Smooth muscle cell (in vitro differentiated cells): ENCODE measurements at regions not wholly inside any gene's neighbourhood (a gene's known extent, or its start where the extent isn't known, plus 50 kb on each side); places are given as distances from the start of the nearest gene placed in this dataset.
A peak's percentile ranks its signal among the peaks of the same experiment; 100 is the strongest.

Experiments
- DNase-seq: peaks from one replicate; lab custom pipeline; 2025; ENCODE audit not compliant: unreplicated experiment; lab: John Stamatoyannopoulos, UW
- H2AFZ ChIP-seq: fragments of 200-600 bp; sonication (generic); 2 replicates; pipeline ENCODE4 v1.6.0; 2016; ENCODE audit warnings: antibody characterized with exemption, low read depth, mild to moderate bottlenecking
- H3F3A ChIP-seq: fragments of 200-600 bp; sonication (generic); 2 replicates; pipeline ENCODE4 v1.6.0; 2017; ENCODE audit warnings: antibody characterized with exemption, low read depth
- H3K27ac ChIP-seq: fragments of 200-600 bp; sonication (generic); 2 replicates; pipeline ENCODE4 v1.5.1; 2016; ENCODE audit warnings: low read depth, mild to moderate bottlenecking
- H3K27me3 ChIP-seq: fragments of 200-600 bp; sonication (generic); 2 replicates; pipeline ENCODE4 v1.6.1; 2016; ENCODE audit warnings: low read depth, mild to moderate bottlenecking
- H3K36me3 ChIP-seq: fragments of 200-600 bp; sonication (generic); 2 replicates; pipeline ENCODE4 v1.5.1; 2016; ENCODE audit warnings: low read depth
- H3K4me1 ChIP-seq: fragments of 200-600 bp; sonication (generic); 2 replicates; pipeline ENCODE4 v1.5.1; 2016; ENCODE audit warnings: low read depth
- H3K4me2 ChIP-seq: fragments of 200-600 bp; sonication (generic); 2 replicates; pipeline ENCODE4 v1.6.0; 2016; ENCODE audit warnings: mild to moderate bottlenecking
- H3K4me3 ChIP-seq: fragments of 200-600 bp; sonication (generic); 2 replicates; pipeline ENCODE4 v1.5.1; 2016; ENCODE audit warnings: mild to moderate bottlenecking
- H3K79me2 ChIP-seq: fragments of 200-600 bp; sonication (generic); 2 replicates; pipeline ENCODE4 v1.6.0; 2016; ENCODE audit warnings: low read depth, mild to moderate bottlenecking
- H3K9ac ChIP-seq: fragments of 200-600 bp; sonication (generic); 2 replicates; pipeline ENCODE4 v1.6.0; 2016; ENCODE audit warnings: low read depth
- H3K9me3 ChIP-seq: fragments of 200-600 bp; sonication (generic); replicated peaks from 2 replicates; pipeline ENCODE4 v1.5.1; 2016; ENCODE audit warnings: low read depth
- H4K20me1 ChIP-seq: fragments of 200-600 bp; sonication (generic); 2 replicates; pipeline ENCODE4 v1.6.0; 2016; ENCODE audit warnings: low read depth
- WGBS: methylation state at CpG from one replicate; pipeline ENCODE4 v1.1.7; 2016; ENCODE audit warnings: low lambda C conversion rate; 5-methylcytosine and 5-hydroxymethylcytosine counted together
- TF ChIP-seq, protein P1 (sequence below): fragments of 200-600 bp; sonication (generic); IDR thresholded peaks from 2 replicates; pipeline ENCODE4 v1.5.1; 2017; ENCODE audit warnings: borderline replicate concordance, mild to moderate bottlenecking, antibody characterized with exemption; ENCODE audit not compliant: insufficient read depth, poor library complexity, severe bottlenecking

DNA sequence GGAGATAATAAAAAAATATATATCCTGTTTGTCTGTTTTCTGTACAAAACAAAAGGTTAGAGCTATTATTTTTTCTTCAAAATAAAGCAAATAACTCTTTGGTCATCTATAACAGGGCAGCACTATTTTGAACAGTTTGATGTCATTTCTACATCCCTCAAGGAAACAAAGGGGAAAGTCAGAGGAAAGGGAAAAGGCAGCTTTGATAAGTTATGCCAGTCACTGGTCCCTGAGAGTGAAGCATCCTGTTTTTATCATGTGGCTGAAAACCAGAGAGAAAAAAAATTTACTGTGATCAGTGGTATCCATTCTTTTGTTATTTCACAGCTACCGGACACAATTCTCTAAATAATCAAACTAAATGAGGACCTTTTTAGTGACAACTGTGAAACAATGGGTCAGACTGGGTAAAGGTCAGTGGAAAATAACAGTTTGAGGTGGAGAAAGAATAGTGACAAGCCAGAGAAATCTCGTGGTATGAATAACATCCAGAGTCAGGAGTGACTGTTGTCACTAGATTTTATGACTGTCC, 356.0 kb downstream of the HDGFL1 start:
- Histone ChIP-seq H3K27me3 (no peaks in the 10 kb centered on the region), H3K36me3 (no peaks in the 10 kb centered on the region), H2AFZ (no peak overlapping the region), H3F3A (no peaks in the 10 kb centered on the region), H4K20me1 (no peaks in the 10 kb centered on the region), H3K4me2 (no peak overlapping the region), H3K4me1 (peaks cover 5% of the 10 kb centered on the region), H3K79me2 (no peaks in the 10 kb centered on the region), H3K9ac (no peak overlapping the region), H3K4me3 (no peak overlapping the region), H3K27ac (no peak overlapping the region), H3K9me3 (no peaks in the 10 kb centered on the region)
- WGBS: 67% methylated on average over 2 of the region's 2 CpGs
- no peak for DNase-seq
- TF ChIP-seq, protein P1, sequence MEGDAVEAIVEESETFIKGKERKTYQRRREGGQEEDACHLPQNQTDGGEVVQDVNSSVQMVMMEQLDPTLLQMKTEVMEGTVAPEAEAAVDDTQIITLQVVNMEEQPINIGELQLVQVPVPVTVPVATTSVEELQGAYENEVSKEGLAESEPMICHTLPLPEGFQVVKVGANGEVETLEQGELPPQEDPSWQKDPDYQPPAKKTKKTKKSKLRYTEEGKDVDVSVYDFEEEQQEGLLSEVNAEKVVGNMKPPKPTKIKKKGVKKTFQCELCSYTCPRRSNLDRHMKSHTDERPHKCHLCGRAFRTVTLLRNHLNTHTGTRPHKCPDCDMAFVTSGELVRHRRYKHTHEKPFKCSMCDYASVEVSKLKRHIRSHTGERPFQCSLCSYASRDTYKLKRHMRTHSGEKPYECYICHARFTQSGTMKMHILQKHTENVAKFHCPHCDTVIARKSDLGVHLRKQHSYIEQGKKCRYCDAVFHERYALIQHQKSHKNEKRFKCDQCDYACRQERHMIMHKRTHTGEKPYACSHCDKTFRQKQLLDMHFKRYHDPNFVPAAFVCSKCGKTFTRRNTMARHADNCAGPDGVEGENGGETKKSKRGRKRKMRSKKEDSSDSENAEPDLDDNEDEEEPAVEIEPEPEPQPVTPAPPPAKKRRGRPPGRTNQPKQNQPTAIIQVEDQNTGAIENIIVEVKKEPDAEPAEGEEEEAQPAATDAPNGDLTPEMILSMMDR: no peak

DNA sequence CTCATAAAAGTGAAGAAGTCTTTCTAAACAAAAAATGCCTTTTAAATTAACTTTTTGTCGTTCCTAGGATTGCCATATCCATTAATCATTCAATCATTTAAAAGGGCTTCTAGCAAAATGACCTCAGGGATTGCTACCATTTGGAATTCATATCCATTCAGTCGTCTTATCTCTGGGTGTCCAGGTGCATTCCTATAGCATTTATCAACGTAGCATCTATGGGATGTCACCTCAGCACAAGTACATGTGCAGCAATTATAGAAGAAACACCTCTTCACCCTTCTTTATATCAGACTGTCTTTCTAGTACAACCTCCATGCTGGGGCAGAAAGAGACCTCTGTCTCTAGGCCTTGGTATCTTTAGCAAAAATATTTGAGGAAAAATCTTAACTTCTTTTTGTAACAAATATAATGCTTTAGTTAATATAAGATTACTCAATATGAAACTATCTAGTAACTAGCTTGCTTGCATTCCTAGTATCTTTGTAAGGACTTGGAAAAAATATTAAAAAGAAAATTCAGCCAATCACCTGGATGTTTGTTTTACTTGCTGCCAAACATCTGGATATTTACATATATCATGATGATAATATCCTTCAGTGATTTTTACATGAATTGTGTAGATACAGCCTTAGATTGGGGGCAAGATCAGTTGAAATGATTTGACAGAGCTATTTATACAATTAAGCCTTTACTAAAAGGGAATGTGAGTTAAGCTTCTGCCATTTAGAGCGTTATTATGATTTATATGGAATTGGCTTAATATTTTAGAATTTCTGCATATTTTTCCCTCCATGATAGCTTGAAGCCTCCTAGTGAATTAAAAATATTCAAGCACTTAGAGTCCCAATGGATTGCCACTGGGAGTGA, 356.8 kb downstream of the HDGFL1 start:
- Histone ChIP-seq H2AFZ (no peak overlapping the region), H4K20me1 (no peaks in the 10 kb centered on the region), H3K4me2 (peak overlapping the region; percentile 41), H3K9me3 (no peaks in the 10 kb centered on the region), H3K27ac (peak overlapping the region; percentile 14), H3K4me1 (peaks cover 5% of the 10 kb centered on the region), H3K27me3 (no peaks in the 10 kb centered on the region), H3K9ac (no peak overlapping the region), H3F3A (no peaks in the 10 kb centered on the region), H3K36me3 (no peaks in the 10 kb centered on the region), H3K79me2 (no peaks in the 10 kb centered on the region), H3K4me3 (no peak overlapping the region)
- 60% methylated on average over 4 of the region's 4 CpGs for whole genome bisulfite sequencing
- DNase-seq: no peak
- TF ChIP-seq, protein P1: no peak

DNA sequence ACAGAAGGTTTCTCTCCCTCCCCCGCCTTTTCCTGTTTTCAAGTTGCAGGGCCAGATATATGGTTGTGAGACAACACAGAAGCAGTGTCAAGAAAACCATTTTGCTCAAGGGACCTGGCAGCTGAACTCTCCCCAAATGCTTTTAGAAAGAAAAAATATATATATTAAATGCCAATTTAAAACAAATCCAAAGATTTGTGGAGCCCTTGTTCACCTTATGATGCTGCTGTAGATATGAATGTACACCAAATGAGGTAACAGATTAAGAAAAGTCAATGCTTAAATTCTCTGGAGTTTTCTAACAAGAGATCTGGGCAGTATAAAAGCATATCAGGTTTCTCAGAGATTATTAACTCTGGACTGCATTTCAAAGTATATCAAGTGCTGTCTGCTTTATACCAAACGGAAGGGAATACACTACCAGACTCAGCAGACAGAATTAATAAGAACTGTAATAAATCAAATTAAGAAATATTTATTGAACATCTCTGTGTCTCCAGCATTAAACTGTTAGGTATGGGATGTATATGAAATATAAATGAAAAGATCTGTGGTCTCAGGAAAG, 357.5 kb downstream of the HDGFL1 start:
- WGBS: 43% methylated on average over 2 of the region's 2 CpGs
- H3K36me3 ChIP-seq: no peaks in the 10 kb centered on the region
- H3F3A ChIP-seq: no peaks in the 10 kb centered on the region
- peak overlapping the region; percentile 41 for H3K4me2 ChIP-seq
- H3K9me3 ChIP-seq: no peaks in the 10 kb centered on the region
- no peak overlapping the region for H3K9ac ChIP-seq
- H3K4me3 ChIP-seq: no peak overlapping the region
- TF ChIP-seq, protein P1: no peak
- H4K20me1 ChIP-seq: no peaks in the 10 kb centered on the region
- H3K4me1 ChIP-seq: peaks cover 5% of the 10 kb centered on the region
- H3K27me3 ChIP-seq: no peaks in the 10 kb centered on the region
- no peak for DNase-seq
- peak overlapping the region; percentile 30 for H2AFZ ChIP-seq
- peak overlapping the region; percentile 14 for H3K27ac ChIP-seq
- H3K79me2 ChIP-seq: no peaks in the 10 kb centered on the region
